ENCODE measurements at regions not wholly inside any gene's neighbourhood (a gene's known extent, or its start where the extent isn't known, plus 50 kb on each side); places are given as distances from the start of the nearest gene placed in this dataset.

- DNase-seq: no peak
Measured at GRCh38 chr2:74080346-74080745, 67.4 kb downstream of the BOLA3 start.

GRCh38 chr2:74081030-74081762 lies 66.5 kb downstream of the BOLA3 start:
- no peak for ATAC-seq (ENCODE audit: low FRiP score in 2 of 2)
- Histone ChIP-seq H3K9me3 (no peaks in the 10 kb centered on the region), H3K4me3 (no peak overlapping the region), H3K36me3 (peaks cover 0 to 47% (median 38%) of the 10 kb centered on the region in 4 donors), H3K4me1 (peaks cover 0 to under 1% (median 0%) of the 10 kb centered on the region in 4 donors), H3K27me3 (no peaks in the 10 kb centered on the region), H3K27ac (no peak overlapping the region)
- no peak for DNase-seq
- 92 to 93% methylated on average over 12 of the region's 12 CpGs for WGBS, 2 donors
- no peak for TF ChIP-seq EP300 (IDR thresholded peaks at IDR 0.05)
- no peak for TF ChIP-seq CTCF (IDR thresholded peaks at IDR 0.05)

More at GRCh38 chr2:74080346-74080745, 67.4 kb downstream of the BOLA3 start:
- Histone ChIP-seq H3K9me3 (no peaks in the 10 kb centered on the region), H3K27me3 (no peaks in the 10 kb centered on the region), H3K4me3 (no peak overlapping the region), H3K27ac (no peak overlapping the region), H3K36me3 (peaks cover 0 to 45% (median 34%) of the 10 kb centered on the region in 4 donors), H3K4me1 (peaks cover 0 to 3% (median 0%) of the 10 kb centered on the region in 4 donors)
- ATAC-seq (ENCODE audit: low FRiP score in 2 of 2): peak in 1 of 2 donors; percentile 44
- TF ChIP-seq EP300 (IDR thresholded peaks at IDR 0.05): no peak
- TF ChIP-seq CTCF (IDR thresholded peaks at IDR 0.05): peak in 1 of 6 experiments; percentile 19
- WGBS, 2 donors: 75% methylated on average over 10 of the region's 10 CpGs

GRCh38 chr2:74081763-74082110 lies 66.0 kb downstream of the BOLA3 start:
- Histone ChIP-seq H3K36me3 (peaks cover 0 to 47% (median 38%) of the 10 kb centered on the region in 4 donors), H3K9me3 (no peaks in the 10 kb centered on the region), H3K4me1 (no peaks in the 10 kb centered on the region), H3K4me3 (no peak overlapping the region), H3K27me3 (no peaks in the 10 kb centered on the region), H3K27ac (no peak overlapping the region)
- no peak for ATAC-seq (ENCODE audit: low FRiP score in 2 of 2)
- 100% methylated on average over 2 of the region's 2 CpGs for WGBS, 2 donors
- DNase-seq: no peak
- TF ChIP-seq POLR2A (IDR thresholded peaks at IDR 0.05): no peak
- TF ChIP-seq POLR2AphosphoS5 (IDR thresholded peaks at IDR 0.05): no peak
- TF ChIP-seq EP300 (IDR thresholded peaks at IDR 0.05): no peak
- TF ChIP-seq CTCF (IDR thresholded peaks at IDR 0.05): no peak

GRCh38 chr2:74083750-74084149 lies 64.0 kb downstream of the BOLA3 start:
- 88 to 93% methylated on average over 11 of the region's 11 CpGs for WGBS, 2 donors
- Histone ChIP-seq H3K4me1 (no peaks in the 10 kb centered on the region), H3K9me3 (no peaks in the 10 kb centered on the region), H3K27me3 (no peaks in the 10 kb centered on the region), H3K4me3 (no peak overlapping the region), H3K27ac (no peak overlapping the region), H3K36me3 (peaks cover 0 to 60% (median 52%) of the 10 kb centered on the region in 4 donors)
- DNase-seq (no peak), ATAC-seq (ENCODE audit: low FRiP score in 2 of 2) (no peak)
- no peak for TF ChIP-seq POLR2A (IDR thresholded peaks at IDR 0.05)
- no peak for TF ChIP-seq EP300 (IDR thresholded peaks at IDR 0.05)
- TF ChIP-seq POLR2AphosphoS5 (IDR thresholded peaks at IDR 0.05): no peak
- TF ChIP-seq CTCF (IDR thresholded peaks at IDR 0.05): no peak
